GM06990 (cell line): ENCODE measurements at regions not wholly inside any gene's neighbourhood (a gene's known extent, or its start where the extent isn't known, plus 50 kb on each side); places are given as distances from the start of the nearest gene placed in this dataset.

Source experiments
- DNase-seq: peaks from one replicate; pipeline ENCODE4 v3.0.0-alpha.2; 2011; ENCODE audit not compliant: insufficient read length; ENCODE audit errors: extremely low read depth
- H3K27me3 ChIP-seq: replicated peaks from 2 replicates; pipeline ENCODE4 v1.6.0; 2011; ENCODE audit warnings: low read length; ENCODE audit not compliant: control insufficient read depth, insufficient read depth
- H3K36me3 ChIP-seq: 2 replicates; pipeline ENCODE4 v1.5.1; 2011; ENCODE audit warnings: low read length; ENCODE audit not compliant: control insufficient read depth, insufficient read depth
- H3K4me3 ChIP-seq: replicated peaks from 2 replicates; pipeline ENCODE4 v1.5.1; 2011; ENCODE audit warnings: low read depth, mild to moderate bottlenecking, control low read depth, low read length
- CTCF ChIP-seq: IDR thresholded peaks from 2 replicates; pipeline ENCODE4 v1.5.1; 2011; ENCODE audit warnings: low read length, control low read depth, mild to moderate bottlenecking, inconsistent platforms; ENCODE audit not compliant: insufficient read depth, poor library complexity, severe bottlenecking

- Histone ChIP-seq H3K36me3 (no peaks in the 10 kb centered on the region), H3K4me3 (no peak overlapping the region), H3K27me3 (no peaks in the 10 kb centered on the region)
- no peak for DNase-seq
- no peak for TF ChIP-seq CTCF
Measured at GRCh38 chr13:40446365-40446764, 220.1 kb downstream of the FOXO1 start.

- no peak for TF ChIP-seq CTCF
- DNase-seq: no peak
- no peaks in the 10 kb centered on the region for H3K36me3 ChIP-seq
- H3K27me3 ChIP-seq: no peaks in the 10 kb centered on the region
- no peak overlapping the region for H3K4me3 ChIP-seq
Measured at GRCh38 chr13:40447857-40448256, 218.6 kb downstream of the FOXO1 start.

- Histone ChIP-seq H3K36me3 (no peaks in the 10 kb centered on the region), H3K27me3 (no peaks in the 10 kb centered on the region), H3K4me3 (no peak overlapping the region)
- no peak for TF ChIP-seq CTCF
- no peak for DNase-seq
Measured at GRCh38 chr13:40452038-40452666, 214.3 kb downstream of the FOXO1 start.

GRCh38 chr13:40452741-40453334 lies 213.6 kb downstream of the FOXO1 start:
- no peak overlapping the region for H3K4me3 ChIP-seq
- H3K27me3 ChIP-seq: no peaks in the 10 kb centered on the region
- no peak for TF ChIP-seq CTCF
- no peak for DNase-seq
- H3K36me3 ChIP-seq: no peaks in the 10 kb centered on the region

- no peak for TF ChIP-seq CTCF
- DNase-seq: no peak
- no peaks in the 10 kb centered on the region for H3K27me3 ChIP-seq
- H3K36me3 ChIP-seq: no peaks in the 10 kb centered on the region
- no peak overlapping the region for H3K4me3 ChIP-seq
Measured at GRCh38 chr13:40453351-40454021, 213.0 kb downstream of the FOXO1 start.
